HFFc6 (cell line): ENCODE measurements at regions not wholly inside any gene's neighbourhood (a gene's known extent, or its start where the extent isn't known, plus 50 kb on each side); places are given as distances from the start of the nearest gene placed in this dataset.
"Not testable (repeated sequence)": the region's sequence is repeated elsewhere in the genome, so short reads cannot be mapped to it uniquely, and the experiment has no call there.

Experiments used
- DNase-seq: peaks from one replicate; pipeline ENCODE4 v3.0.0-alpha.2; 2018
- H3K27ac Mint-ChIP-seq: 2 replicates; pipeline ENCODE4 v1.8.0; 2020; ENCODE audit warnings: mild to moderate bottlenecking, mixed read lengths
- H3K27me3 Mint-ChIP-seq: 2 replicates; pipeline ENCODE4 v1.8.0; 2021; ENCODE audit warnings: mild to moderate bottlenecking, moderate library complexity, mixed read lengths; ENCODE audit not compliant: insufficient read depth
- H3K36me3 Mint-ChIP-seq: 2 replicates; pipeline ENCODE4 v1.8.0; 2021; ENCODE audit warnings: low read depth, mixed read lengths
- H3K4me1 Mint-ChIP-seq: 2 replicates; pipeline ENCODE4 v1.8.0; 2020; ENCODE audit warnings: low read depth, mixed read lengths
- H3K4me3 Mint-ChIP-seq: 2 replicates; pipeline ENCODE4 v1.8.0; 2020; ENCODE audit warnings: mild to moderate bottlenecking, moderate library complexity, mixed read lengths
- H3K9me3 Mint-ChIP-seq: 2 replicates; pipeline ENCODE4 v1.8.0; 2020; ENCODE audit warnings: mild to moderate bottlenecking, mixed read lengths
- CTCF ChIP-seq: fragments of 200-600 bp; sonication (generic); IDR thresholded peaks from 2 replicates; pipeline ENCODE4 v1.5.0; 2021; ENCODE audit warnings: antibody characterized with exemption, mild to moderate bottlenecking

GRCh38 chr19:28443361-28443760 lies 769.6 kb downstream of the UQCRFS1 start:
- H3K4me3 Mint-ChIP-seq: no peak overlapping the region
- H3K27me3 Mint-ChIP-seq: no peaks in the 10 kb centered on the region
- H3K36me3 Mint-ChIP-seq: peaks cover 9% of the 10 kb centered on the region; the same call in 1 of the 2 replicates
- H3K9me3 Mint-ChIP-seq: peaks cover 42% of the 10 kb centered on the region
- no peak overlapping the region for H3K27ac Mint-ChIP-seq
- no peaks in the 10 kb centered on the region for H3K4me1 Mint-ChIP-seq
- no peak for TF ChIP-seq CTCF
- no peak for DNase-seq

- DNase-seq: no peak
- Mint-ChIP-seq H3K27me3 (0 out of 2 replicates have a peak, but pooled peaks cover 4% of the 10 kb centered on the region), H3K4me1 (no peaks in the 10 kb centered on the region), H3K4me3 (no peak overlapping the region), H3K36me3 (peaks cover 2% of the 10 kb centered on the region; the same call in 1 of the 2 replicates), H3K27ac (no peak overlapping the region), H3K9me3 (peaks cover 56% of the 10 kb centered on the region)
- TF ChIP-seq CTCF: no peak
These were observed 775.3 kb downstream of the UQCRFS1 start for GRCh38 chr19:28437390-28438346.

GRCh38 chr19:28436320-28436719 lies 776.6 kb downstream of the UQCRFS1 start:
- Mint-ChIP-seq H3K4me1 (no peaks in the 10 kb centered on the region), H3K27ac (no peak overlapping the region), H3K27me3 (0 out of 2 replicates have a peak, but pooled peaks cover 4% of the 10 kb centered on the region), H3K4me3 (no peak overlapping the region), H3K9me3 (peaks cover 58% of the 10 kb centered on the region), H3K36me3 (peaks cover 9% of the 10 kb centered on the region; the same call in 1 of the 2 replicates)
- no peak for DNase-seq
- TF ChIP-seq CTCF: no peak

- Mint-ChIP-seq H3K4me3 (no peak overlapping the region), H3K4me1 (no peaks in the 10 kb centered on the region), H3K27ac (no peak overlapping the region), H3K27me3 (0 out of 2 replicates have a peak, but pooled peaks cover 4% of the 10 kb centered on the region), H3K36me3 (peaks cover 9% of the 10 kb centered on the region; the same call in 1 of the 2 replicates), H3K9me3 (peaks cover 59% of the 10 kb centered on the region)
- DNase-seq: no peak
- no peak for TF ChIP-seq CTCF
These were observed 777.2 kb downstream of the UQCRFS1 start for GRCh38 chr19:28435551-28436271.

GRCh38 chr19:28434794-28435193 lies 778.2 kb downstream of the UQCRFS1 start:
- H3K9me3 Mint-ChIP-seq: peaks cover 63% of the 10 kb centered on the region

GRCh38 chr19:28434365-28434764 lies 778.6 kb downstream of the UQCRFS1 start:
- H3K4me3 Mint-ChIP-seq, DNase-seq, H3K27ac Mint-ChIP-seq, H3K4me1 Mint-ChIP-seq, H3K27me3 Mint-ChIP-seq, H3K36me3 Mint-ChIP-seq: not testable (repeated sequence)
- peaks cover 68% of the 10 kb centered on the region for H3K9me3 Mint-ChIP-seq

More at GRCh38 chr19:28434794-28435193, 778.2 kb downstream of the UQCRFS1 start:
- not testable (repeated sequence) for DNase-seq, H3K27ac Mint-ChIP-seq, H3K27me3 Mint-ChIP-seq, H3K4me3 Mint-ChIP-seq, H3K36me3 Mint-ChIP-seq, H3K4me1 Mint-ChIP-seq

GRCh38 chr19:28433166-28433565 lies 779.8 kb downstream of the UQCRFS1 start:
- not testable (repeated sequence) for H3K27ac Mint-ChIP-seq, H3K36me3 Mint-ChIP-seq, H3K27me3 Mint-ChIP-seq, DNase-seq, H3K4me1 Mint-ChIP-seq, H3K4me3 Mint-ChIP-seq
- peaks cover 78% of the 10 kb centered on the region for H3K9me3 Mint-ChIP-seq
